ENCODE measurements at regions not wholly inside any gene's neighbourhood (a gene's known extent, or its start where the extent isn't known, plus 50 kb on each side); places are given as distances from the start of the nearest gene placed in this dataset.

- no peak for TF ChIP-seq EZH2 (IDR thresholded peaks at IDR 0.05)
- TF ChIP-seq CTCF (IDR thresholded peaks at IDR 0.05) = no peak
- no peak for TF ChIP-seq EZH2phosphoT487 (IDR thresholded peaks at IDR 0.05)
Measured at GRCh38 chr7:47153058-47153457, 428.9 kb downstream of the TNS3 start.
